Hematopoietic multipotent progenitor cell treated with erythropoietin and hydrocortisone succinate and interleukin-3 and kit ligand, for 8 days (in vitro differentiated cells): ENCODE measurements at regions not wholly inside any gene's neighbourhood (a gene's known extent, or its start where the extent isn't known, plus 50 kb on each side); places are given as distances from the start of the nearest gene placed in this dataset.

Experiments used
- DNase-seq: peaks from one replicate; pipeline ENCODE4 v3.0.0-alpha.2; 2015

GRCh38 chr1:206415942-206416341 is 54.3 kb upstream of the IKBKE start:
- no peak for DNase-seq

- no peak for DNase-seq
Measured at GRCh38 chr1:206417774-206418614, 52.3 kb upstream of the IKBKE start.

- DNase-seq = no peak
Measured at GRCh38 chr1:206419250-206419649, 51.0 kb upstream of the IKBKE start.

- DNase-seq = no peak
Measured at GRCh38 chr1:206419783-206420182, 50.5 kb upstream of the IKBKE start.

- no peak for DNase-seq
Measured at GRCh38 chr1:206420471-206420870, 49.8 kb upstream of the IKBKE start.
